ENCODE measurements at regions not wholly inside any gene's neighbourhood (a gene's known extent, or its start where the extent isn't known, plus 50 kb on each side); places are given as distances from the start of the nearest gene placed in this dataset.
"Not testable (repeated sequence)": the region's sequence is repeated elsewhere in the genome, so short reads cannot be mapped to it uniquely, and the experiment has no call there.

GRCh38 chrX:138254001-138254400, 457.5 kb downstream of the FGF13 start:
- Histone ChIP-seq H3K36me3 (ENCODE audit: low read depth) (no peaks in the 10 kb centered on the region), H3K79me2 (ENCODE audit: low read depth) (no peaks in the 10 kb centered on the region), H3K9me3 (ENCODE audit: insufficient read depth, low read depth) (no peaks in the 10 kb centered on the region), H3F3A (ENCODE audit: insufficient read depth, low read depth) (no peaks in the 10 kb centered on the region), H3K27ac (no peak overlapping the region), H3K4me2 (no peak overlapping the region), H3K27me3 (ENCODE audit: insufficient read depth, low read depth) (peaks cover 6% of the 10 kb centered on the region; the same call in 1 of the 2 replicates), H3K4me3 (no peak overlapping the region), H2AFZ (no peak overlapping the region), H3K4me1 (replicated peaks; ENCODE audit: insufficient read depth) (no peaks in the 10 kb centered on the region), H4K20me1 (ENCODE audit: insufficient read depth) (no peaks in the 10 kb centered on the region), H3K9me2 (ENCODE audit: insufficient read depth) (no peaks in the 10 kb centered on the region)
- DNase-seq: no peak
- ChIA-PET CTCF (no interaction called here), POLR2A (ENCODE audit: unreplicated experiment) (no interaction called here)
- TF ChIP-seq CTCF (conservative IDR thresholded peaks at IDR 0.05) (no peak), EZH2 (IDR thresholded peaks at IDR 0.05; ENCODE audit: low read depth) (no peak)
- intact Hi-C loops (cut with micrococcal nuclease; ENCODE audit: unreplicated experiment): no loop called here
- BruUV-seq (replicated peaks): no TSS peak

GRCh38 chrX:138255373-138255772, 456.1 kb downstream of the FGF13 start:
- no TSS peak for BruUV-seq (replicated peaks)
- no peak for DNase-seq
- Histone ChIP-seq H3K27ac (no peak overlapping the region), H3K9me3 (ENCODE audit: insufficient read depth, low read depth) (no peaks in the 10 kb centered on the region), H4K20me1 (ENCODE audit: insufficient read depth) (no peaks in the 10 kb centered on the region), H3K36me3 (ENCODE audit: low read depth) (no peaks in the 10 kb centered on the region), H3K27me3 (ENCODE audit: insufficient read depth, low read depth) (peaks cover 12% of the 10 kb centered on the region), H3K4me1 (replicated peaks; ENCODE audit: insufficient read depth) (no peaks in the 10 kb centered on the region), H2AFZ (no peak overlapping the region), H3K4me3 (no peak overlapping the region), H3F3A (ENCODE audit: insufficient read depth, low read depth) (no peaks in the 10 kb centered on the region), H3K79me2 (ENCODE audit: low read depth) (no peaks in the 10 kb centered on the region), H3K9me2 (ENCODE audit: insufficient read depth) (no peaks in the 10 kb centered on the region), H3K4me2 (no peak overlapping the region)
- intact Hi-C loops (cut with micrococcal nuclease; ENCODE audit: unreplicated experiment): no loop called here
- ChIA-PET POLR2A (ENCODE audit: unreplicated experiment) (no interaction called here), CTCF (no interaction called here)
- no peak for TF ChIP-seq EZH2 (IDR thresholded peaks at IDR 0.05; ENCODE audit: low read depth)

- H3K4me3 ChIP-seq; H3K9me2 ChIP-seq (ENCODE audit: insufficient read depth): not testable (repeated sequence)
Observed at GRCh38 chrX:138264095-138264494, 447.4 kb downstream of the FGF13 start.

GRCh38 chrX:138270931-138271330, 440.6 kb downstream of the FGF13 start:
- no peaks in the 10 kb centered on the region for H3K9me2 ChIP-seq (ENCODE audit: insufficient read depth)
- CTCF ChIA-PET: no interaction called here
- DNase-seq: no peak

More at GRCh38 chrX:138264095-138264494, 447.4 kb downstream of the FGF13 start:
- H4K20me1 ChIP-seq (ENCODE audit: insufficient read depth); DNase-seq; H3K36me3 ChIP-seq (ENCODE audit: low read depth); CTCF ChIA-PET; POLR2A ChIA-PET (ENCODE audit: unreplicated experiment); H3K27ac ChIP-seq; H3F3A ChIP-seq (ENCODE audit: insufficient read depth, low read depth); H3K4me2 ChIP-seq; H3K9me3 ChIP-seq (ENCODE audit: insufficient read depth, low read depth); H3K4me1 ChIP-seq (replicated peaks; ENCODE audit: insufficient read depth); BruUV-seq (replicated peaks); H2AFZ ChIP-seq; H3K79me2 ChIP-seq (ENCODE audit: low read depth); intact Hi-C loops (cut with micrococcal nuclease; ENCODE audit: unreplicated experiment): not testable (repeated sequence)
- peaks cover 28% of the 10 kb centered on the region for H3K27me3 ChIP-seq (ENCODE audit: insufficient read depth, low read depth)

GRCh38 chrX:138282598-138283150, 428.8 kb downstream of the FGF13 start:
- H3K79me2 ChIP-seq (ENCODE audit: low read depth); H3K36me3 ChIP-seq (ENCODE audit: low read depth); H3K27ac ChIP-seq; H3K4me3 ChIP-seq; intact Hi-C loops (cut with micrococcal nuclease; ENCODE audit: unreplicated experiment); H2AFZ ChIP-seq; H3K4me1 ChIP-seq (replicated peaks; ENCODE audit: insufficient read depth); POLR2A ChIA-PET (ENCODE audit: unreplicated experiment); H3K9me3 ChIP-seq (ENCODE audit: insufficient read depth, low read depth); DNase-seq; H4K20me1 ChIP-seq (ENCODE audit: insufficient read depth); H3K4me2 ChIP-seq; H3K9me2 ChIP-seq (ENCODE audit: insufficient read depth); BruUV-seq (replicated peaks); CTCF ChIA-PET; H3F3A ChIP-seq (ENCODE audit: insufficient read depth, low read depth): not testable (repeated sequence)
- H3K27me3 ChIP-seq (ENCODE audit: insufficient read depth, low read depth): peaks cover 11% of the 10 kb centered on the region; the same call in 1 of the 2 replicates

More at GRCh38 chrX:138270931-138271330, 440.6 kb downstream of the FGF13 start:
- Histone ChIP-seq H3K27me3 (ENCODE audit: insufficient read depth, low read depth) (peaks cover 24% of the 10 kb centered on the region), H3F3A (ENCODE audit: insufficient read depth, low read depth) (no peaks in the 10 kb centered on the region), H4K20me1 (ENCODE audit: insufficient read depth) (no peaks in the 10 kb centered on the region), H3K4me1 (replicated peaks; ENCODE audit: insufficient read depth) (no peaks in the 10 kb centered on the region), H2AFZ (no peak overlapping the region), H3K4me3 (no peak overlapping the region), H3K27ac (no peak overlapping the region), H3K79me2 (ENCODE audit: low read depth) (no peaks in the 10 kb centered on the region), H3K9me3 (ENCODE audit: insufficient read depth, low read depth) (no peaks in the 10 kb centered on the region), H3K4me2 (no peak overlapping the region), H3K36me3 (ENCODE audit: low read depth) (no peaks in the 10 kb centered on the region)
- intact Hi-C loops (cut with micrococcal nuclease; ENCODE audit: unreplicated experiment): no loop called here
- TF ChIP-seq EZH2 (IDR thresholded peaks at IDR 0.05; ENCODE audit: low read depth): no peak
- TF ChIP-seq CTCF (conservative IDR thresholded peaks at IDR 0.05): no peak
- POLR2A ChIA-PET (ENCODE audit: unreplicated experiment): no interaction called here
- BruUV-seq (replicated peaks): no TSS peak

Measured in PC-9 (cell line).